Bronchial epithelial cell (primary cell): ENCODE measurements at regions not wholly inside any gene's neighbourhood (a gene's known extent, or its start where the extent isn't known, plus 50 kb on each side); places are given as distances from the start of the nearest gene placed in this dataset.

Experiments used
- DNase-seq: peaks from one replicate; pipeline ENCODE4 v3.0.0-alpha.2; 2010; ENCODE audit warnings: low read depth
- FAIRE-seq: peaks from 2 replicates; lab custom pipeline; 2011; peaks lifted over from hg19 to GRCh38; lab: Jason Lieb, UNC
- H3K27me3 ChIP-seq: 2 replicates; pipeline ENCODE4 v1.5.1; 2011; ENCODE audit warnings: low read length; ENCODE audit not compliant: control insufficient read depth, insufficient read depth
- H3K36me3 ChIP-seq: 2 replicates; pipeline ENCODE4 v1.5.1; 2011; ENCODE audit warnings: low read length; ENCODE audit not compliant: control insufficient read depth, insufficient read depth
- H3K4me3 ChIP-seq: 2 replicates; pipeline ENCODE4 v1.5.1; 2011; ENCODE audit warnings: mild to moderate bottlenecking, low read depth, low read length, control low read depth
- CTCF ChIP-seq: IDR thresholded peaks from 2 replicates; pipeline ENCODE4 v1.5.1; 2011; ENCODE audit warnings: mild to moderate bottlenecking, moderate library complexity, low read length, control low read depth, inconsistent platforms; ENCODE audit not compliant: insufficient read depth, severe bottlenecking

GRCh38 chr2:60385648-60386047, 167.8 kb downstream of the BCL11A start:
- no peak for TF ChIP-seq CTCF
- H3K4me3 ChIP-seq = no peak overlapping the region
- FAIRE-seq = no peak
- no peaks in the 10 kb centered on the region for H3K27me3 ChIP-seq
- no peak for DNase-seq
- no peaks in the 10 kb centered on the region for H3K36me3 ChIP-seq

- no peak for FAIRE-seq
These were observed 169.9 kb downstream of the BCL11A start for GRCh38 chr2:60383401-60384143.

GRCh38 chr2:60380411-60380810, 173.0 kb downstream of the BCL11A start:
- H3K27me3 ChIP-seq = no peaks in the 10 kb centered on the region
- no peak for TF ChIP-seq CTCF
- no peak for DNase-seq
- no peaks in the 10 kb centered on the region for H3K36me3 ChIP-seq
- no peak overlapping the region for H3K4me3 ChIP-seq
- peak; percentile 76 for FAIRE-seq

More at GRCh38 chr2:60383401-60384143, 169.9 kb downstream of the BCL11A start:
- no peak for TF ChIP-seq CTCF
- no peaks in the 10 kb centered on the region for H3K36me3 ChIP-seq
- no peaks in the 10 kb centered on the region for H3K27me3 ChIP-seq
- DNase-seq = peak; percentile 35
- no peak overlapping the region for H3K4me3 ChIP-seq

GRCh38 chr2:60379684-60380083, 173.8 kb downstream of the BCL11A start:
- TF ChIP-seq CTCF = no peak
- Histone ChIP-seq H3K4me3 (no peak overlapping the region), H3K36me3 (no peaks in the 10 kb centered on the region), H3K27me3 (no peaks in the 10 kb centered on the region)
- no peak for FAIRE-seq
- no peak for DNase-seq

- Histone ChIP-seq H3K4me3 (no peak overlapping the region), H3K27me3 (no peaks in the 10 kb centered on the region), H3K36me3 (no peaks in the 10 kb centered on the region)
- DNase-seq = no peak
- FAIRE-seq = no peak
- no peak for TF ChIP-seq CTCF
These were observed 174.2 kb downstream of the BCL11A start for GRCh38 chr2:60379216-60379615.

- peak; percentile 87 for FAIRE-seq
- Histone ChIP-seq H3K36me3 (no peaks in the 10 kb centered on the region), H3K27me3 (no peaks in the 10 kb centered on the region), H3K4me3 (no peak overlapping the region)
- TF ChIP-seq CTCF = no peak
- DNase-seq = no peak
These were observed 175.6 kb downstream of the BCL11A start for GRCh38 chr2:60377825-60378224.
